IMR-90 (cell line): ENCODE measurements at regions not wholly inside any gene's neighbourhood (a gene's known extent, or its start where the extent isn't known, plus 50 kb on each side); places are given as distances from the start of the nearest gene placed in this dataset.

Experiments
- ATAC-seq: fragments of 200-7000 bp; cut with Tn5 transposase; 2 replicates; pipeline ENCODE4 v1.9.1; 2020; ENCODE audit warnings: low read depth, mild to moderate bottlenecking, moderate library complexity
- BruUV-seq: library from RNA; stranded (reverse); fragments of 400-500 nt; replicated peaks from 2 replicates; lab custom pipeline; 2021; lab: Mats Ljungman, UMichigan
- CTCF ChIA-PET: fragments of 300-600 bp; formaldehyde crosslinking; extraction: SDS; loops from one replicate; lab custom pipeline; 2021; ENCODE audit warnings: antibody characterized with exemption; lab: Yijun Ruan, JAX
- POLR2A ChIA-PET: fragments of 300-600 bp; sonication (Branson Sonifier 250); formaldehyde crosslinking; loops from one replicate; lab custom pipeline; 2022; ENCODE audit warnings: antibody characterized with exemption; ENCODE audit not compliant: unreplicated experiment; lab: Charles Lee
- DNase-seq: peaks from one replicate; pipeline ENCODE4 v3.0.0; 2013
- H2AFZ ChIP-seq: replicated peaks from 2 replicates; pipeline ENCODE3; 2013; ENCODE audit warnings: low read length, mild to moderate bottlenecking; ENCODE audit not compliant: poor library complexity
- H2AK5ac ChIP-seq: 2 replicates; pipeline ENCODE4 v1.6.1; 2013; ENCODE audit warnings: low read depth, low read length, inconsistent platforms
- H2AK9ac ChIP-seq: replicated peaks from 2 replicates; pipeline ENCODE3; 2013; ENCODE audit warnings: mild to moderate bottlenecking, low read depth, low read length, moderate library complexity; ENCODE audit not compliant: poor library complexity
- H2BK120ac ChIP-seq: 2 replicates; pipeline ENCODE4 v1.6.1; 2013; ENCODE audit warnings: low read depth, low read length, inconsistent platforms
- H2BK15ac ChIP-seq: 3 replicates; pipeline ENCODE4 v1.6.1; 2013; ENCODE audit warnings: low read depth, low read length, inconsistent platforms
- H2BK20ac ChIP-seq: 2 replicates; pipeline ENCODE4 v1.6.1; 2013; ENCODE audit warnings: low read depth, mild to moderate bottlenecking, inconsistent platforms, low read length, moderate library complexity
- H2BK5ac ChIP-seq: 2 replicates; pipeline ENCODE4 v1.6.1; 2013; ENCODE audit warnings: mild to moderate bottlenecking, low read depth, low read length, inconsistent platforms; ENCODE audit not compliant: poor library complexity, severe bottlenecking
- H3K14ac ChIP-seq: replicated peaks from 2 replicates; pipeline ENCODE4 v1.6.1; 2013; ENCODE audit warnings: low read depth, low read length, inconsistent platforms
- H3K18ac ChIP-seq: 2 replicates; pipeline ENCODE4 v1.6.1; 2013; ENCODE audit warnings: low read depth, low read length, control low read depth
- H3K23ac ChIP-seq: 2 replicates; pipeline ENCODE4 v1.6.1; 2013; ENCODE audit warnings: low read depth, low read length, inconsistent platforms
- H3K27ac ChIP-seq: 2 replicates; pipeline ENCODE4 v1.5.1; 2013; ENCODE audit warnings: mild to moderate bottlenecking, control low read depth, low read length; ENCODE audit not compliant: insufficient read depth
- H3K27me3 ChIP-seq: 2 replicates; pipeline ENCODE4 v1.6.1; 2013; ENCODE audit warnings: low read length; ENCODE audit not compliant: control insufficient read depth, insufficient read depth
- H3K36me3 ChIP-seq: 2 replicates; pipeline ENCODE4 v1.6.1; 2013; ENCODE audit warnings: low read length, mixed read lengths; ENCODE audit not compliant: control insufficient read depth, insufficient read depth
- H3K4ac ChIP-seq: 2 replicates; pipeline ENCODE4 v1.6.1; 2013; ENCODE audit warnings: low read depth, low read length, inconsistent platforms
- H3K4me1 ChIP-seq: 2 replicates; pipeline ENCODE4 v1.6.1; 2013; ENCODE audit warnings: low read length, mixed read lengths; ENCODE audit not compliant: control insufficient read depth, insufficient read depth
- H3K4me2 ChIP-seq: 2 replicates; pipeline ENCODE4 v1.6.1; 2013; ENCODE audit warnings: low read depth, mild to moderate bottlenecking, control low read depth, low read length, moderate library complexity
- H3K4me3 ChIP-seq: 2 replicates; pipeline ENCODE4 v1.5.1; 2013; ENCODE audit warnings: low read depth, mild to moderate bottlenecking, control low read depth, low read length, moderate library complexity; ENCODE audit not compliant: insufficient read depth
- H3K56ac ChIP-seq: 2 replicates; pipeline ENCODE4 v1.6.1; 2013; ENCODE audit warnings: low read length, inconsistent platforms; ENCODE audit not compliant: insufficient read depth; ENCODE audit errors: extremely low read depth
- H3K79me1 ChIP-seq, 2 experiments: 2 replicates each; pipeline ENCODE4 v1.6.1; 2013; ENCODE audit warnings: low read length in 2 of 2, inconsistent platforms in 1 of 2, low read depth in 1 of 2
- H3K9ac ChIP-seq: 2 replicates; pipeline ENCODE4 v1.6.1; 2013; ENCODE audit warnings: low read depth, low read length, control low read depth
- H3K9me1 ChIP-seq: 2 replicates; pipeline ENCODE4 v1.6.1; 2013; ENCODE audit warnings: low read length, inconsistent platforms; ENCODE audit not compliant: insufficient read depth
- H3K9me3 ChIP-seq: 2 replicates; pipeline ENCODE4 v1.6.1; 2013; ENCODE audit warnings: low read length; ENCODE audit not compliant: control insufficient read depth, insufficient read depth
- H4K20me1 ChIP-seq: 2 replicates; pipeline ENCODE4 v1.6.1; 2013; ENCODE audit warnings: low read length, inconsistent platforms; ENCODE audit not compliant: insufficient read depth
- H4K5ac ChIP-seq: 2 replicates; pipeline ENCODE4 v1.6.1; 2013; ENCODE audit warnings: mild to moderate bottlenecking, low read depth, low read length, control low read depth
- H4K8ac ChIP-seq, 2 experiments: 2 replicates each; pipeline ENCODE4 v1.6.1; 2013; ENCODE audit warnings: low read depth in 2 of 2, low read length in 2 of 2, control low read depth in 1 of 2, inconsistent platforms in 1 of 2
- H4K91ac ChIP-seq: 2 replicates; pipeline ENCODE4 v1.6.1; 2013; ENCODE audit warnings: low read depth, low read length, inconsistent platforms; ENCODE audit not compliant: insufficient read depth
- BHLHE40 ChIP-seq: fragments of 150-350 bp; IDR thresholded peaks from 2 replicates; pipeline ENCODE4 v1.6.1; 2016; ENCODE audit warnings: mild to moderate bottlenecking, low read depth, low read length
- CEBPB ChIP-seq: IDR thresholded peaks from 2 replicates; pipeline ENCODE4 v1.6.1; 2012; ENCODE audit warnings: low read depth, low read length, improper control_type of control experiment
- CHD1 ChIP-seq: IDR thresholded peaks from 2 replicates; pipeline ENCODE4 v1.6.1; 2012; ENCODE audit warnings: low read depth, low read length, improper control_type of control experiment
- CTCF ChIP-seq: conservative IDR thresholded peaks from 2 replicates; pipeline ENCODE4 v1.5.1; 2012; ENCODE audit warnings: mild to moderate bottlenecking, low read depth, low read length, improper control_type of control experiment
- ELK1 ChIP-seq: fragments of 150-350 bp; IDR thresholded peaks from 2 replicates; pipeline ENCODE4 v1.6.1; 2016; ENCODE audit warnings: low read depth, mild to moderate bottlenecking, low read length, moderate library complexity, borderline replicate concordance
- FOS ChIP-seq: fragments of 150-350 bp; IDR thresholded peaks from 2 replicates; pipeline ENCODE4 v1.6.1; 2016; ENCODE audit warnings: low read depth, low read length
- MAFK ChIP-seq: IDR thresholded peaks from 2 replicates; pipeline ENCODE4 v1.6.1; 2012; ENCODE audit warnings: low read depth, low read length, improper control_type of control experiment
- MAZ ChIP-seq: IDR thresholded peaks from 2 replicates; pipeline ENCODE4 v1.6.1; 2012; ENCODE audit warnings: low read depth, mild to moderate bottlenecking, low read length, improper control_type of control experiment, moderate library complexity, borderline replicate concordance
- MXI1 ChIP-seq: IDR thresholded peaks from 2 replicates; pipeline ENCODE4 v1.6.1; 2012; ENCODE audit warnings: low read depth, mild to moderate bottlenecking, low read length, moderate library complexity, borderline replicate concordance
- NFE2L2 ChIP-seq: fragments of 150-350 bp; IDR thresholded peaks from 2 replicates; pipeline ENCODE4 v1.6.1; 2016; ENCODE audit warnings: low read depth, mild to moderate bottlenecking, low read length
- POLR2A ChIP-seq: IDR thresholded peaks from 2 replicates; pipeline ENCODE4 v1.6.1; 2012; ENCODE audit warnings: mild to moderate bottlenecking, low read depth, low read length
- RAD21 ChIP-seq: IDR thresholded peaks from 2 replicates; pipeline ENCODE4 v1.6.1; 2012; ENCODE audit warnings: low read length, improper control_type of control experiment
- RCOR1 ChIP-seq: IDR thresholded peaks from 2 replicates; pipeline ENCODE4 v1.6.1; 2012; ENCODE audit warnings: mild to moderate bottlenecking, low read length, improper control_type of control experiment; ENCODE audit not compliant: insufficient replicate concordance
- RFX5 ChIP-seq: IDR thresholded peaks from 2 replicates; pipeline ENCODE4 v1.8.0; 2012; ENCODE audit warnings: low read depth, mild to moderate bottlenecking, low read length, moderate library complexity
- SMC3 ChIP-seq: fragments of 150-350 bp; IDR thresholded peaks from 2 replicates; pipeline ENCODE4 v1.6.1; 2016; ENCODE audit warnings: low read depth, mild to moderate bottlenecking, antibody characterized with exemption, low read length, moderate library complexity
- WGBS, 2 experiments: methylation state at CpG; one replicate each; pipeline versions ENCODE4 v1.1.5 to v1.1.7; 2013; ENCODE audit warnings: missing lambda C conversion rate in 2 of 2; ENCODE audit not compliant: insufficient read length in 1 of 2; ENCODE audit errors: extremely low coverage in 2 of 2; 5-methylcytosine and 5-hydroxymethylcytosine counted together
- dilution Hi-C: fragments of 300-500 bp; cut with HindIII; formaldehyde crosslinking; loops from one replicate; pipeline ENCODE4 v1.14.3; 2018; ENCODE audit warnings: low sequenced_read_pairs; ENCODE audit not compliant: unreplicated experiment
- in situ Hi-C: fragments of 300-500 bp; cut with MboI; formaldehyde crosslinking; loops from 3 replicates; pipeline ENCODE4 v1.14.3; 2019; ENCODE audit warnings: low sequenced_read_pairs, inconsistent platforms, mixed read lengths
- intact Hi-C: fragments of 100-400 bp; cut with micrococcal nuclease; formaldehyde crosslinking; loops from 2 replicates; pipeline ENCODE4 v1.10.0; 2022
- TF ChIP-seq, protein P1 (sequence below): fragments of 150-350 bp; IDR thresholded peaks from 2 replicates; pipeline ENCODE4 v1.6.1; 2017; ENCODE audit warnings: mild to moderate bottlenecking, antibody characterized with exemption, low read length, low read depth

DNA sequence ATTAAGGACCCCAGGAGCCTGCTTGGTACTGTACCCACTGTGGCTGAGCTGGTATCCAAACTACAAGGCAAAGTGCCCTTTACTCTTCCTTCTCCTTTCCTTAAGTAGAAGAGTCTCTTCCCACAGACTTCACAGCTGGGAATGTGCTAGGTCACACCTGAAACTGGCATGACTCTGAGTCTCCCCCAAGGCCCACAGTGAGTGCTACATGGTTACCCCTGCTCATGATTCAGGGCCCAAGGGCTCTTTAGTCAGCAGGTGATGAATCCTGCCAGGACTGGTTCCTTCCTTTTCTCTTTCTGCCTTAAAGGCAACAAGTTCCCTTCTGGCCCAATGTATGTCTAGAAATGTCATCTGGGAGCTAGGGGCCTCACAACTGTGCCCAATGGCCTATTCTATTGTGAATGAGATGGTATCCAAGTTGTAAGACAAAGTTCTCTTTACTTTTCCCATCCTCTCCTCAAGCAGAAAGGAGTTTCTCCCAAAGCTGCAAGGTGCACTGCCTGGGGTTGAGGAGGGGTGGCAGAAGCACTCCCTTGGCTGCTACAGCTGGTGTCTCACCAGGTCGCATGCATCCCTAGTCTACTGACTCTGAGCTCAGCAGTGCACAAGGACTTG is 134.4 kb downstream of the TMEM38B start:
- Histone ChIP-seq H3K18ac (no peak overlapping the region), H3K27me3 (no peaks in the 10 kb centered on the region), H2BK5ac (no peak overlapping the region), H2AFZ (no peak overlapping the region), H3K4me2 (no peak overlapping the region), H4K20me1 (no peaks in the 10 kb centered on the region), H3K14ac (no peak overlapping the region), H2BK20ac (no peak overlapping the region), H3K56ac (no peak overlapping the region), H2BK120ac (no peak overlapping the region), H3K9ac (no peak overlapping the region), H4K5ac (no peak overlapping the region), H3K36me3 (no peaks in the 10 kb centered on the region), H3K23ac (no peak overlapping the region), H3K79me1 (no peaks in the 10 kb centered on the region), H4K91ac (no peak overlapping the region), H2AK5ac (no peak overlapping the region), H4K8ac (no peak overlapping the region), H3K4me1 (no peaks in the 10 kb centered on the region), H3K4me3 (no peak overlapping the region), H2AK9ac (no peak overlapping the region), H3K27ac (no peak overlapping the region), H3K9me3 (no peaks in the 10 kb centered on the region), H3K9me1 (no peaks in the 10 kb centered on the region), H3K4ac (no peak overlapping the region), H2BK15ac (no peak overlapping the region)
- CTCF ChIA-PET: no interaction called here
- intact Hi-C loops: no loop called here
- TF ChIP-seq, protein P1, sequence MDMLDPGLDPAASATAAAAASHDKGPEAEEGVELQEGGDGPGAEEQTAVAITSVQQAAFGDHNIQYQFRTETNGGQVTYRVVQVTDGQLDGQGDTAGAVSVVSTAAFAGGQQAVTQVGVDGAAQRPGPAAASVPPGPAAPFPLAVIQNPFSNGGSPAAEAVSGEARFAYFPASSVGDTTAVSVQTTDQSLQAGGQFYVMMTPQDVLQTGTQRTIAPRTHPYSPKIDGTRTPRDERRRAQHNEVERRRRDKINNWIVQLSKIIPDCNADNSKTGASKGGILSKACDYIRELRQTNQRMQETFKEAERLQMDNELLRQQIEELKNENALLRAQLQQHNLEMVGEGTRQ: no peak
- TF ChIP-seq MAFK: no peak
- TF ChIP-seq SMC3: no peak
- no peak for TF ChIP-seq FOS
- TF ChIP-seq BHLHE40: no peak
- TF ChIP-seq CEBPB: no peak
- TF ChIP-seq MXI1: no peak
- TF ChIP-seq MAZ: no peak
- no peak for TF ChIP-seq CHD1
- TF ChIP-seq ELK1: no peak
- no peak for TF ChIP-seq NFE2L2
- TF ChIP-seq CTCF: no peak
- TF ChIP-seq POLR2A: no peak
- TF ChIP-seq RCOR1: no peak
- no peak for TF ChIP-seq RAD21
- TF ChIP-seq RFX5: no peak
- no peak for DNase-seq
- ATAC-seq: no peak
- dilution Hi-C loops: no loop called here
- in situ Hi-C loops: loop anchor here (25.0 kb wide), 1 partner anchor 1334 kb away; no protein-coding TSS in a partner anchor
- WGBS, 2 experiments: no CpG with 5 or more reads among the region's 1 CpG
- no TSS peak for BruUV-seq
- POLR2A ChIA-PET: no interaction called here
